ENCODE measurements at regions not wholly inside any gene's neighbourhood (a gene's known extent, or its start where the extent isn't known, plus 50 kb on each side); places are given as distances from the start of the nearest gene placed in this dataset.
"Not testable (repeated sequence)": the region's sequence is repeated elsewhere in the genome, so short reads cannot be mapped to it uniquely, and the experiment has no call there.

DNA sequence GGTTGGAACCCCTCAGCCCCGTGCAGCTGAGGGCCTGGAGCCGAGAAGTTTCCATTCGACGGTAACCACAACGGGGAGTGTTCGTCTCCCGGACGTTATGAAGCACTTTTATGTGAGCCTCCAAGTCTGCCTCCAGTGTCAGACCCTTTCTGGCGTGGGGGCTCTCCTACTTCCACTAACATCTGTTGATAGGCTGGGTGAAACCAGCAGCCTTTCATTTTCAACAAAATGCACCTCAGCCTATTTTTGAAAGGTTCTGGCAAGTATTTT is 257.4 kb downstream of the THBS2 start:
- Mint-ChIP-seq H3K4me3 (ENCODE audit: unreplicated experiment) (no peak overlapping the region), H3K27ac (ENCODE audit: unreplicated experiment) (no peak overlapping the region)
- no peak for DNase-seq

DNA sequence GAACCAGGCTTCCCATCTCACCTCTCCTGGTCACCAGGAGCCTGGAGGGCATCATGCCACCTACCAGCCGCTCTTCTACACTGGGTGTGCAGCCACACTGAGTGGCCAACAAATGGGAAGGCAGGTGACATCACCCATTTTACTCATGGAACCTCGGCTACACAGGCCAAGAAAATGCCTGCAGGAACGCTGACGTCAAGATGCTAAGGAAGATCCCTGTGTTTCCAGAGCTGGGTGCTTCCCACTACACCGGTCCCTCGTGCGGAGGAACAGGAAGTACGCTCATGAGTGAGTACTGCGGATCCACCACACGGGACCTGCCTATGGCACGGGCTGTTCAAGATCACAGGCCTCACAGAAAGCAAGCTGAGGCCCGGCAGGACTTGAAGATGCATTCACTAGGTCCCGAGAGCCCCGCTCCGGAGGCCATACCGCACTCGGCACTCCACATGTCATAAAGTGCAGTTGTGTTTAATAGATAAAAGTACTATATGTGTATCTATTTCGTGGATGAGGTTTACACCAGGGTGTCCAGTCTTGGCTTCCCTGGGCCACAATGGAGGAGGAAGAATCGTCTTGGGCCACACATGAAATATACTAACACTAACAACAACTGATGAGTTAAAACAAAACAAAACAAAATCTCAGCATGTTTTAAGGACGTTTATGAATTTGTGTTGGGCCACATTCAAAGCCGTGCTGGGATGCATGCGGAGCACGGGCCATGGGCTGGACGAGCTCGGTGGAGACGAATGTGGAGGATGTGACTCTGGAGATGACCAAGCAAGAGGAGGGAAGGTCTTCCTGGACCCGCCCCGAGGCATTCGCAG is 257.9 kb downstream of the THBS2 start:
- Mint-ChIP-seq H3K27ac (ENCODE audit: unreplicated experiment) (no peak overlapping the region), H3K4me1 (ENCODE audit: low read depth, unreplicated experiment) (no peaks in the 10 kb centered on the region), H3K36me3 (ENCODE audit: unreplicated experiment) (no peaks in the 10 kb centered on the region), H3K27me3 (ENCODE audit: unreplicated experiment) (peaks cover 3% of the 10 kb centered on the region), H3K9me3 (ENCODE audit: unreplicated experiment) (no peaks in the 10 kb centered on the region), H3K4me3 (ENCODE audit: unreplicated experiment) (no peak overlapping the region)
- DNase-seq = no peak
- TF ChIP-seq, protein P1, sequence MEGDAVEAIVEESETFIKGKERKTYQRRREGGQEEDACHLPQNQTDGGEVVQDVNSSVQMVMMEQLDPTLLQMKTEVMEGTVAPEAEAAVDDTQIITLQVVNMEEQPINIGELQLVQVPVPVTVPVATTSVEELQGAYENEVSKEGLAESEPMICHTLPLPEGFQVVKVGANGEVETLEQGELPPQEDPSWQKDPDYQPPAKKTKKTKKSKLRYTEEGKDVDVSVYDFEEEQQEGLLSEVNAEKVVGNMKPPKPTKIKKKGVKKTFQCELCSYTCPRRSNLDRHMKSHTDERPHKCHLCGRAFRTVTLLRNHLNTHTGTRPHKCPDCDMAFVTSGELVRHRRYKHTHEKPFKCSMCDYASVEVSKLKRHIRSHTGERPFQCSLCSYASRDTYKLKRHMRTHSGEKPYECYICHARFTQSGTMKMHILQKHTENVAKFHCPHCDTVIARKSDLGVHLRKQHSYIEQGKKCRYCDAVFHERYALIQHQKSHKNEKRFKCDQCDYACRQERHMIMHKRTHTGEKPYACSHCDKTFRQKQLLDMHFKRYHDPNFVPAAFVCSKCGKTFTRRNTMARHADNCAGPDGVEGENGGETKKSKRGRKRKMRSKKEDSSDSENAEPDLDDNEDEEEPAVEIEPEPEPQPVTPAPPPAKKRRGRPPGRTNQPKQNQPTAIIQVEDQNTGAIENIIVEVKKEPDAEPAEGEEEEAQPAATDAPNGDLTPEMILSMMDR (IDR thresholded peaks at IDR 0.05; ENCODE audit: partially characterized antibody, unreplicated experiment) = no peak

More for the DNA sequence above, 257.4 kb downstream of the THBS2 start:
- H3K9me3 Mint-ChIP-seq (ENCODE audit: unreplicated experiment) = no peaks in the 10 kb centered on the region
- peaks cover 3% of the 10 kb centered on the region for H3K27me3 Mint-ChIP-seq (ENCODE audit: unreplicated experiment)
- TF ChIP-seq, protein P1 (IDR thresholded peaks at IDR 0.05; ENCODE audit: partially characterized antibody, unreplicated experiment) = no peak
- no peaks in the 10 kb centered on the region for H3K36me3 Mint-ChIP-seq (ENCODE audit: unreplicated experiment)
- H3K4me1 Mint-ChIP-seq (ENCODE audit: low read depth, unreplicated experiment) = no peaks in the 10 kb centered on the region

DNA sequence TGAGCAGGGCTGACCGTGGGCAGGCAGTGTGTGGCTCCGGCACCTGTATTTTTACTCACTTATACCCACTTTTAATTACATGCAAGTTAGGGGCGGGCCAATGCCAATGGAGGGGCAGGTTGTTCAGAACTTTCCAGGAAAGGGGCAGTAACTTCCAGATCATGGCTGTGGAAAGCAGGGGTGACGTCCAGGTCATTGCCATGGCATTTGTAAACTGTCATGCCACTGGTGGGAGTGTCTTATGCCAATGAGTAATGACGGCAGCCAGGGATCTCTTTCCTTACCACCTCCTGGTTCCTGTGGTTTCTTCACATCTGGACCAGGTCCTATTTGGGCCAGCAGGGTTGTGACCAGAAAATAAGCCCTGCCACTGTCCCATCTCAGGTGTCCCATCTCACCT is 258.7 kb downstream of the THBS2 start:
- Mint-ChIP-seq H3K36me3 (ENCODE audit: unreplicated experiment) (no peaks in the 10 kb centered on the region), H3K27ac (ENCODE audit: unreplicated experiment) (no peak overlapping the region), H3K4me3 (ENCODE audit: unreplicated experiment) (no peak overlapping the region), H3K27me3 (ENCODE audit: unreplicated experiment) (peaks cover 3% of the 10 kb centered on the region), H3K4me1 (ENCODE audit: low read depth, unreplicated experiment) (no peaks in the 10 kb centered on the region), H3K9me3 (ENCODE audit: unreplicated experiment) (no peaks in the 10 kb centered on the region)
- DNase-seq = no peak
- TF ChIP-seq, protein P1 (IDR thresholded peaks at IDR 0.05; ENCODE audit: partially characterized antibody, unreplicated experiment) = no peak

DNA sequence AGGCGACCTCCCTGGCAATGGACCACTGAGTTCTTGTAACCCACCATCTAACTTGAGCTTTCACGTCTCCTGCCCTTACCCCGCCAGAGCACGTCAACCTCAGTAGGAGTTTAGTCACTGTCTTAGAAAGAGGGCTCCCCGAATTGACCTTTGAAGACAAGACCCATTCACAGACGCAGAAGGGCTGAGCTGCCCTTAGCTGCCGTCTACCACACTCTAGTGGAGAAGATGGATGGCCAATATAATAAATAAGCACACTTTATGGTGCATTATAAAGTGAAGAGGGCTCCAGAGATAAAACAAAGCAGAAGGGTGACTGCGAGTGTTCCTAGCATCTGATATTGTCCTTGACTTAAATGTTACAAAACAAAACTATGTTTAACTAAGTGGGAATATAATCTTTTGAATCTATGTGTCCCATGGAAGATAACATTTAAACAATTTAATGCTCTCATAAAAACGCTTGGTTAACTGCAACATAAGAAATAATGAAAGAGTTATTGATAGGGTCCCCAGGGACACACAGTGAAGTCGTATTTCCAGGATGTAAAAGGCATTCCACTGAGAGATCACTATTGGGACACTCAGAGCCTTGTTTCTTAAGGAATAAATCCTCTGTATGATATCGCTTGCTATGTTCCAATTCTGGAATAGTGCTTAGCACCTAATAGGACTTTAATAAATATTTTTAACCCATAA is 261.1 kb downstream of the THBS2 start:
- TF ChIP-seq, protein P1 (IDR thresholded peaks at IDR 0.05; ENCODE audit: partially characterized antibody, unreplicated experiment) = no peak
- H3K4me1 Mint-ChIP-seq (ENCODE audit: low read depth, unreplicated experiment) = no peaks in the 10 kb centered on the region
- no peaks in the 10 kb centered on the region for H3K36me3 Mint-ChIP-seq (ENCODE audit: unreplicated experiment)
- no peak for DNase-seq
- no peak overlapping the region for H3K27ac Mint-ChIP-seq (ENCODE audit: unreplicated experiment)
- H3K9me3 Mint-ChIP-seq (ENCODE audit: unreplicated experiment) = no peaks in the 10 kb centered on the region
- no peak overlapping the region for H3K4me3 Mint-ChIP-seq (ENCODE audit: unreplicated experiment)
- H3K27me3 Mint-ChIP-seq (ENCODE audit: unreplicated experiment) = peaks cover 3% of the 10 kb centered on the region

DNA sequence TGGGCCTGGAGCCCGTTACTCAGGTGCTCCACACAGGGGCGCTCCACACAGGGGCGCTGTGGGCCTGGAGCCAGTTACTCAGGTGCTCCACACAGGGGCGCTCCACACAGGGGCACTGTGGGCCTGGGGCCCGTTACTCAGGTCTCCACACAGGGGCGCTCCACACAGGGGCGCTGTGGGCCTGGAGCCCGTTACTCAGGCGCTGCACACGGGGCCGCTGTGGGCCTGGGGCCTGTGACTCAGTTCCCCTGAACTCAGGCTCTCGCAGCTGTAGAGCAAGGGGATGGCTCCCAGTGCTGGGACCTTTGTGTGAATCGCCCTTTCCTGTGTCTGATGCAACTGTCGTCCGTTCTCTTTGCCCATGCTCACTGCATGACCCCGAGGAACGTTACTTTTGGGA is 262.0 kb downstream of the THBS2 start:
- H3K9me3 Mint-ChIP-seq (ENCODE audit: unreplicated experiment); H3K4me1 Mint-ChIP-seq (ENCODE audit: low read depth, unreplicated experiment); H3K27ac Mint-ChIP-seq (ENCODE audit: unreplicated experiment); H3K27me3 Mint-ChIP-seq (ENCODE audit: unreplicated experiment); H3K4me3 Mint-ChIP-seq (ENCODE audit: unreplicated experiment); DNase-seq; H3K36me3 Mint-ChIP-seq (ENCODE audit: unreplicated experiment): not testable (repeated sequence)
